ENCODE measurements at regions not wholly inside any gene's neighbourhood (a gene's known extent, or its start where the extent isn't known, plus 50 kb on each side); places are given as distances from the start of the nearest gene placed in this dataset.

GRCh38 chr20:40291493-40292135, 397.4 kb downstream of the MAFB start:
- no peak for TF ChIP-seq REST (IDR thresholded peaks at IDR 0.05; ENCODE audit: unreplicated experiment)
- TF ChIP-seq POLR2AphosphoS5 (IDR thresholded peaks at IDR 0.05; ENCODE audit: low read depth), result no peak
- no peak for TF ChIP-seq CTCF (conservative IDR thresholded peaks at IDR 0.05; ENCODE audit: low read depth in 2 of 2)
- no peak for TF ChIP-seq EZH2 (IDR thresholded peaks at IDR 0.05; ENCODE audit: low read depth, unreplicated experiment)
